ENCODE measurements at regions not wholly inside any gene's neighbourhood (a gene's known extent, or its start where the extent isn't known, plus 50 kb on each side); places are given as distances from the start of the nearest gene placed in this dataset.

DNA sequence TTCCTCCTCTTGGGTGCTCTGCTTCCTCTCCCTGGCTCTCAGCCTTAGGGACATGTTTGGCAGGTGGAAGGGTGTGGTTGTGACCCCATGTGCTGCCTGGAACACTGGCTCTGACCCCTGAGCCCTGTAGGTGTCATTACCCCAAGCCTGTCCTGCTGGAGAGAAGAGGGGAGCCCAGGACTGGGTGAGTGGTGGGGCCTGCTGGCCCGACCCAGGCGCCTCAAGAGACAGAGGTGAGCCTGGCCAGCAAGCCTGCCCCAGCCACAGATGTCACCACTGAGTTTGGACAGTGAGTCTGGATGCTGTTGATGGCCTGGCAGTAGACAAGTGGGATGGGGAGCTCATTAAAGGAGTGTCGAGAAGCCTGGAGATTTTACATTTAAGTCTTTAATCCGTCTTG, 1112.2 kb downstream of the BRD1 start:
- H3K9ac ChIP-seq (ENCODE audit: low read length), result no peak overlapping the region
- no peaks in the 10 kb centered on the region for H3K9me3 ChIP-seq (ENCODE audit: low read length)
- no peaks in the 10 kb centered on the region for H4K20me1 ChIP-seq (ENCODE audit: insufficient read depth, low read depth, low read length)
- DNase-seq, result no peak
- H2AFZ ChIP-seq (ENCODE audit: low read length), result no peak overlapping the region
- no peak overlapping the region for H3K4me3 ChIP-seq (ENCODE audit: low read length)
- H3K9me2 ChIP-seq (replicated peaks; ENCODE audit: insufficient read depth, low read length), result no peaks in the 10 kb centered on the region
- no peaks in the 10 kb centered on the region for H3K4me1 ChIP-seq (ENCODE audit: low read length)
- no peak overlapping the region for H3K27ac ChIP-seq (ENCODE audit: low read length)
- H3K4me2 ChIP-seq (ENCODE audit: low read depth, low read length, poor library complexity, severe bottlenecking), result no peak overlapping the region
- no peaks in the 10 kb centered on the region for H3K36me3 ChIP-seq (ENCODE audit: insufficient read depth, low read length)
- H3K27me3 ChIP-seq (ENCODE audit: low read length), result no peaks in the 10 kb centered on the region
- no peaks in the 10 kb centered on the region for H3K79me2 ChIP-seq (ENCODE audit: low read length)

DNA sequence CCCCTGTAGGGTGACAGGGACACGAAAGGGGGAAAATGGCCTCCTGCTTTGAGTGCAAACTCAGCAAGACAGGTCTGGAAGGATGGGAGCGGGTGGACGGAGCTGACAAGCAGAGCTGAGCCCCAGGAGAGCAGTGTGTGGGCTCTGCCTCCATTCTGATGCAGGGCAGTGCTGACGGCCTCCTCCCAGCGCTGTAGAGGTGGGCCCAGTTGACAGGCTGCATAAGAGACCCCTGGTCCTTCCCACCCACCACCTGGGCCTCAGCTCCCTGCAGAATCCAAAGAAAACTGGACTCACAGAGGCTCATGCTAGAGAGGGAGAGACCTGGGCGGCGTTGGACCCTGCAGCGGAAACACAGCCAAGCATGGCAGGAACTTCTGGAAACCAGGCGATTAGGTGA, 1113.4 kb downstream of the BRD1 start:
- no peaks in the 10 kb centered on the region for H3K36me3 ChIP-seq (ENCODE audit: insufficient read depth, low read length)
- H3K27me3 ChIP-seq (ENCODE audit: low read length), result no peaks in the 10 kb centered on the region
- H3K4me1 ChIP-seq (ENCODE audit: low read length), result no peaks in the 10 kb centered on the region
- no peaks in the 10 kb centered on the region for H3K9me3 ChIP-seq (ENCODE audit: low read length)
- no peak overlapping the region for H2AFZ ChIP-seq (ENCODE audit: low read length)
- no peaks in the 10 kb centered on the region for H3K9me2 ChIP-seq (replicated peaks; ENCODE audit: insufficient read depth, low read length)
- no peak overlapping the region for H3K9ac ChIP-seq (ENCODE audit: low read length)
- H3K4me2 ChIP-seq (ENCODE audit: low read depth, low read length, poor library complexity, severe bottlenecking), result no peak overlapping the region
- H3K79me2 ChIP-seq (ENCODE audit: low read length), result no peaks in the 10 kb centered on the region
- H3K27ac ChIP-seq (ENCODE audit: low read length), result no peak overlapping the region
- H3K4me3 ChIP-seq (ENCODE audit: low read length), result no peak overlapping the region
- DNase-seq, result no peak
- H4K20me1 ChIP-seq (ENCODE audit: insufficient read depth, low read depth, low read length), result no peaks in the 10 kb centered on the region

DNA sequence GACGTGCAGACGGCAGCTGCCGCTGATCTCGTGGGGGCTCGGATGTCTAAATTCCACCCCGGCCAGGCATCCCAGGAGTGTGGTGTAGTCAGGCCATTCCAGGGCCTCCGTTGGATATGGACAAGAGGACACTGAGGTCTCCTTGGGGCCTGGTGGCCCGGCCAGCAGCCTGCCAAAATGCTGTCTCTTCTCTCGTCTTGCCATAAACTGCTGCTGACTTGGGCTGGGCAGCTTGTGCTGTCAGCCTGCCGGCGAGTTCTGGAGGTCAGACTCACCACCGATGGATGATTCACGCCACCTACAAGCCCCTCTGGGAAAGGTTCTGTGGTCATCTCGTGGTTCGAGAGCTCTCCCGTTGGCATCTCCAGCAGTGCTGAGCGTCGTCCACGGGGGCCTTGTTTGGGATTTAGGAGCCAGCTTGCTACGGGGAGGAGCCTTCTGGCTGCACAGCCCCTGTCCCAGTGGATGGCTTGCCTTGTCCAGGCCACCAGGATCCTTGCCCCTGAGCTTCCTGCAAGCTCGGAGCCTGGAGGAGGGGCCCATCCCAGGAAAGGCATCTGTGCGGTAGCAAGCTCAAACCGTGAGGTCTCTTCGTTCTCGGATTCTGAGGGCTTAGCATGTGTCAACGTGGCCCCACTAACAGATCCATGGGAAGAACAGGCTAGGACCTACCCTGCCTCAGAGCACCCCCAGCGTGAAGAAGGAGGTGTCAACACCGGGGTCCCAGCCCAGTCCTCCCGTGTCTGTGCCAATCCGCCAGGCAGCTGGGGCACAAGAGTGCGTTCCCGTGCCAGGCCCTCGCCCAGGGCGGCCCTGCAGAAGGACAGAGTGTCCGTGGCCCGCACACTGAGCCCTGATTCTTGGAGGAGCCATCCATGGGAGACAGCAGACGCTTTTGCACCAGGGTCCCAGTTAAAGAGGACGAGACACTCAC, 1114.1 kb downstream of the BRD1 start:
- Histone ChIP-seq H3K9me3 (ENCODE audit: low read length) (no peaks in the 10 kb centered on the region), H4K20me1 (ENCODE audit: insufficient read depth, low read depth, low read length) (no peaks in the 10 kb centered on the region), H3K4me1 (ENCODE audit: low read length) (no peaks in the 10 kb centered on the region), H3K9ac (ENCODE audit: low read length) (no peak overlapping the region), H3K79me2 (ENCODE audit: low read length) (no peaks in the 10 kb centered on the region), H3K36me3 (ENCODE audit: insufficient read depth, low read length) (no peaks in the 10 kb centered on the region), H3K27ac (ENCODE audit: low read length) (no peak overlapping the region), H3K27me3 (ENCODE audit: low read length) (no peaks in the 10 kb centered on the region), H3K4me2 (ENCODE audit: low read depth, low read length, poor library complexity, severe bottlenecking) (no peak overlapping the region), H3K9me2 (replicated peaks; ENCODE audit: insufficient read depth, low read length) (no peaks in the 10 kb centered on the region), H2AFZ (ENCODE audit: low read length) (no peak overlapping the region), H3K4me3 (ENCODE audit: low read length) (no peak overlapping the region)
- no peak for DNase-seq

DNA sequence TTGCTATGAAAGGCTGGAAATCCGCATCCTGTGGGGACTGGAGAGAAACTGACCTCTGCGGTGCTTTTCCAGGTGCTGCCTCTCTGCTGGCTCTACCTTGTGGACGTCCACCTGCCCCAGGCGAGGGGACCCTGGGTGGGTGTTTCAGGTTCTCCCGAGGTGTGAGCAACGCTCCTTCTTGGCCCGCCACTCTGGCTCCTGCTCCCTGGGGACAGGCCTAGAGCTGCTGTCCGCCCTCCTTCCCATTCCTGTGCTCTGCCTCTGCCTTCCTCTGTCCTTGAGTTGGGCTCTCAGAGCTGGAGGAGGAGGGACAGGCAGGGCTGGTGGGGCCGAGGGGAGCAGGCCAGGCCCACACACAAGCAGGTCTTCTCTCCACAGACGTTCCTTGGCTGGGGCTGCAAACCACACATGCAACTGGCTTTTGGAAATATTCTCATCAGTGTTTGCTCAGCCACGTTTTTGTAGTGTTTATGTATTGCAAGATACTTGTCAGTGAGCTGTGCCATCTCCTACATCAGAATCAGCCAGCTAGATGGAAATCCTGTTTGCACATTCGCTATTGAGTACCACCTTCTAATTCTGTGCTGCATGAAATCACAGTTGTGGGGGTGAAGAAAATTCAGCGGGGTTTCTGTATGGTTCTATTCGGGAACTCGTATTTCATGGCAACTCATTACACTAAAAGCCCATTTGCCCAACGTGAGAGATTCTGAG, 1115.0 kb downstream of the BRD1 start:
- H3K4me3 ChIP-seq (ENCODE audit: low read length), result no peak overlapping the region
- no peaks in the 10 kb centered on the region for H3K9me3 ChIP-seq (ENCODE audit: low read length)
- H3K9me2 ChIP-seq (replicated peaks; ENCODE audit: insufficient read depth, low read length), result no peaks in the 10 kb centered on the region
- no peak for DNase-seq
- H3K36me3 ChIP-seq (ENCODE audit: insufficient read depth, low read length), result no peaks in the 10 kb centered on the region
- H3K4me1 ChIP-seq (ENCODE audit: low read length), result no peaks in the 10 kb centered on the region
- H2AFZ ChIP-seq (ENCODE audit: low read length), result no peak overlapping the region
- H3K4me2 ChIP-seq (ENCODE audit: low read depth, low read length, poor library complexity, severe bottlenecking), result no peak overlapping the region
- H3K79me2 ChIP-seq (ENCODE audit: low read length), result no peaks in the 10 kb centered on the region
- no peaks in the 10 kb centered on the region for H3K27me3 ChIP-seq (ENCODE audit: low read length)
- H3K9ac ChIP-seq (ENCODE audit: low read length), result no peak overlapping the region
- no peak overlapping the region for H3K27ac ChIP-seq (ENCODE audit: low read length)
- no peaks in the 10 kb centered on the region for H4K20me1 ChIP-seq (ENCODE audit: insufficient read depth, low read depth, low read length)

DNA sequence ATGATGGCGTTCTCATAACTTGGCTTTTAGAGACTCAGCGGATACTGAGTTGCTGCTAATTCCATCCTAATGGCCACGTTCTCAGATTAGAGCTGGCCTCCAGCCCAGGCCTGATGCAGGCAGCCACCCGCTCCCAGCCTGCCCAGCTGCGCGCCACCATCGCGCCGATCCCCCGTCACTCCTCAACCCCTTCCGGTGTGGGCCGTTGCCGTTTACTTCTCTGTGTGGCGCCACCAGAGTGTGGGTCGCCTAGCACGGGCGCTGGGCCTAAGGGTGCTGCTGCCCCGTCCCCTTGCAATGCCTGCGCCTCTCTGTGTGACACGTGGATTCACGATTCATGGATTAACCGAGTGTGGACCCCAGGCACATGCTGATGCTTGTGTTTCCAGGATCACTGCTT, 1116.0 kb downstream of the BRD1 start:
- Histone ChIP-seq H3K4me2 (ENCODE audit: low read depth, low read length, poor library complexity, severe bottlenecking) (no peak overlapping the region), H3K79me2 (ENCODE audit: low read length) (no peaks in the 10 kb centered on the region), H3K27ac (ENCODE audit: low read length) (no peak overlapping the region), H3K9me3 (ENCODE audit: low read length) (no peaks in the 10 kb centered on the region), H3K4me1 (ENCODE audit: low read length) (no peaks in the 10 kb centered on the region), H3K36me3 (ENCODE audit: insufficient read depth, low read length) (no peaks in the 10 kb centered on the region), H3K27me3 (ENCODE audit: low read length) (no peaks in the 10 kb centered on the region), H3K9me2 (replicated peaks; ENCODE audit: insufficient read depth, low read length) (no peaks in the 10 kb centered on the region), H2AFZ (ENCODE audit: low read length) (no peak overlapping the region), H4K20me1 (ENCODE audit: insufficient read depth, low read depth, low read length) (no peaks in the 10 kb centered on the region), H3K4me3 (ENCODE audit: low read length) (no peak overlapping the region), H3K9ac (ENCODE audit: low read length) (no peak overlapping the region)
- DNase-seq, result no peak

DNA sequence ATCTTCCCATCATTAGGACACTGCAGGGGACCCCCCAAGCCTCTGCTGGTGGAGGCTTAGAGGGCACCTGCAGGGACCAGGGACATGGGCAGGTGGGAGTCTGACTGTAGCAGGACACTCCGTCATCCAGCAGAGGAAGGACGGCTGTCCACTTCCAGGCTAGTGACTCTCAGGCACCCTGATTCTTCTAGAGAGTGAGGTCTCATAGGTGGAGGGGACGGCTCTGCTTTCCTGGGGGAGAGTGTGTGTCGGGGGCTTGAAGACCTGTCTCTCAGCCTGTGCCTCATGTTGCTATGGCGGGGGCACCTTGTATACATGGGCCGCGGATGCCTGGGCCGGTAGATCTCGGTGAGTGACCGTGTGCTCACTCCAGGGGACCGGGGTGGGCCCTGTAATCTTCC, 1116.6 kb downstream of the BRD1 start:
- Histone ChIP-seq H3K9ac (ENCODE audit: low read length) (no peak overlapping the region), H3K79me2 (ENCODE audit: low read length) (no peaks in the 10 kb centered on the region), H3K9me3 (ENCODE audit: low read length) (no peaks in the 10 kb centered on the region), H3K27ac (ENCODE audit: low read length) (no peak overlapping the region), H3K9me2 (replicated peaks; ENCODE audit: insufficient read depth, low read length) (no peaks in the 10 kb centered on the region), H4K20me1 (ENCODE audit: insufficient read depth, low read depth, low read length) (no peaks in the 10 kb centered on the region), H3K4me3 (ENCODE audit: low read length) (no peak overlapping the region), H3K4me2 (ENCODE audit: low read depth, low read length, poor library complexity, severe bottlenecking) (no peak overlapping the region), H3K27me3 (ENCODE audit: low read length) (no peaks in the 10 kb centered on the region), H2AFZ (ENCODE audit: low read length) (no peak overlapping the region), H3K36me3 (ENCODE audit: insufficient read depth, low read length) (no peaks in the 10 kb centered on the region), H3K4me1 (ENCODE audit: low read length) (no peaks in the 10 kb centered on the region)
- no peak for DNase-seq

DNA sequence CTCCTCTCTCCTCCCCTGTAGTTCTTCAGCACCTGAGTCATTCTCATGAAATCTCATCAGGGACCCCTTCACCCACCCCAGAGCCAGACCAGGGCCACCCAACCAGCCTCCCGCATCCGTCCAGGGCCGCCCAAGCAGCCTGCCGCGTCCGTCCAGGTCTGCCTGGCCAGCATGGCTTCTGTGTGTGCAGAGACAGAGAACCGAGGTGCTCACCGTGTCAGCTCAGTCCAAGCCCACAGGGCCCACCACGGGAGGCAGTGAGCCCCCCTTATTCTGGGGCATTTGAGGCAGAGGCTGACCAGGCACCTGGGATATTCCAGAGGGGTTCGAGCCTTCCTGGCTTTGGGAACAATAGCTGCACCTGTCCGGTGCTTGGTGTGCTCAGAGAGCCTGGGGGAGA, 1117.3 kb downstream of the BRD1 start:
- H2AFZ ChIP-seq (ENCODE audit: low read length), result no peak overlapping the region
- H3K36me3 ChIP-seq (ENCODE audit: insufficient read depth, low read length), result no peaks in the 10 kb centered on the region
- H3K9ac ChIP-seq (ENCODE audit: low read length), result no peak overlapping the region
- H3K4me3 ChIP-seq (ENCODE audit: low read length), result no peak overlapping the region
- H3K4me2 ChIP-seq (ENCODE audit: low read depth, low read length, poor library complexity, severe bottlenecking), result no peak overlapping the region
- no peaks in the 10 kb centered on the region for H3K4me1 ChIP-seq (ENCODE audit: low read length)
- H4K20me1 ChIP-seq (ENCODE audit: insufficient read depth, low read depth, low read length), result no peaks in the 10 kb centered on the region
- no peak for DNase-seq
- H3K9me3 ChIP-seq (ENCODE audit: low read length), result no peaks in the 10 kb centered on the region
- H3K27ac ChIP-seq (ENCODE audit: low read length), result no peak overlapping the region
- H3K9me2 ChIP-seq (replicated peaks; ENCODE audit: insufficient read depth, low read length), result no peaks in the 10 kb centered on the region
- no peaks in the 10 kb centered on the region for H3K27me3 ChIP-seq (ENCODE audit: low read length)
- H3K79me2 ChIP-seq (ENCODE audit: low read length), result no peaks in the 10 kb centered on the region

DNA sequence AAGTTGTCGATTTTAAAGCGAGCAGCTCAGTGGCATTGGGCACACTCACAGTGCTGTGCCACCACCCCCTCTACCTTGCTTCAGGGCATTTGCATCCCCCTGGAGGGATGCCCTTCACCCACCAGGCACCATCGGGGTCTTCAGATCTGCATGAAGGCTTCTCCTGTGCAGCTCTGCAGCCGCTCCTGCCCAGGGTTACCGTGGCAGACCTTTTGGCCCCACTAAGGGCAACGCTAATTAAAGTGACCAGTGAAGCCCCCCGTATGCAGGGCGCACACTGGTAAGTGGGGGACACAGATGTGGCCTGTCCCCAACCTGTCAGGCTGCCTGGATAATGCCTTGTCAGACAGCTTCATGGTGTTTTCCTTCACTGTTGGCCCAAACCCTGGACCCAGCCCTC, 1117.7 kb downstream of the BRD1 start:
- no peak overlapping the region for H2AFZ ChIP-seq (ENCODE audit: low read length)
- no peaks in the 10 kb centered on the region for H3K36me3 ChIP-seq (ENCODE audit: insufficient read depth, low read length)
- no peaks in the 10 kb centered on the region for H3K9me3 ChIP-seq (ENCODE audit: low read length)
- H3K4me2 ChIP-seq (ENCODE audit: low read depth, low read length, poor library complexity, severe bottlenecking), result no peak overlapping the region
- no peak for DNase-seq
- no peaks in the 10 kb centered on the region for H3K9me2 ChIP-seq (replicated peaks; ENCODE audit: insufficient read depth, low read length)
- H3K79me2 ChIP-seq (ENCODE audit: low read length), result no peaks in the 10 kb centered on the region
- no peak overlapping the region for H3K27ac ChIP-seq (ENCODE audit: low read length)
- H3K9ac ChIP-seq (ENCODE audit: low read length), result no peak overlapping the region
- H3K4me1 ChIP-seq (ENCODE audit: low read length), result no peaks in the 10 kb centered on the region
- no peaks in the 10 kb centered on the region for H4K20me1 ChIP-seq (ENCODE audit: insufficient read depth, low read depth, low read length)
- H3K4me3 ChIP-seq (ENCODE audit: low read length), result no peak overlapping the region
- no peaks in the 10 kb centered on the region for H3K27me3 ChIP-seq (ENCODE audit: low read length)

Data from Karpas-422 (cell line).